ACC112 (cell line): ENCODE measurements at regions not wholly inside any gene's neighbourhood (a gene's known extent, or its start where the extent isn't known, plus 50 kb on each side); places are given as distances from the start of the nearest gene placed in this dataset.
A peak's percentile ranks its signal among the peaks of the same experiment; 100 is the strongest.

Experiments
- H2AFZ ChIP-seq: fragments of 200-600 bp; sonication (generic); one replicate; pipeline ENCODE4 v1.6.0; 2017; ENCODE audit warnings: antibody characterized with exemption, low read length; ENCODE audit not compliant: unreplicated experiment
- H3K27ac ChIP-seq: fragments of 200-600 bp; sonication (generic); 2 replicates; pipeline ENCODE4 v1.5.1; 2014; ENCODE audit warnings: low read depth, mild to moderate bottlenecking, antibody characterized with exemption, low read length, moderate library complexity
- H3K27me3 ChIP-seq: fragments of 200-600 bp; sonication (generic); 2 replicates; pipeline ENCODE4 v1.6.1; 2014; ENCODE audit warnings: mild to moderate bottlenecking, antibody characterized with exemption, low read length, moderate library complexity, mixed read lengths; ENCODE audit not compliant: insufficient read depth
- H3K36me3 ChIP-seq: fragments of 200-600 bp; sonication (generic); 2 replicates; pipeline ENCODE4 v1.6.1; 2016; ENCODE audit warnings: mild to moderate bottlenecking, antibody characterized with exemption, low read length, moderate library complexity, mixed read lengths; ENCODE audit not compliant: insufficient read depth
- H3K4me1 ChIP-seq: fragments of 200-600 bp; sonication (generic); one replicate; pipeline ENCODE4 v1.6.1; 2016; ENCODE audit warnings: low read length, mixed read lengths; ENCODE audit not compliant: insufficient read depth, unreplicated experiment, control insufficient read depth
- H3K4me3 ChIP-seq: fragments of 200-600 bp; sonication (generic); 2 replicates; pipeline ENCODE4 v1.5.1; 2014; ENCODE audit warnings: mild to moderate bottlenecking, low read depth, low read length
- H3K79me2 ChIP-seq: fragments of 200-600 bp; sonication (generic); one replicate; pipeline ENCODE4 v1.6.0; 2016; ENCODE audit warnings: low read length; ENCODE audit not compliant: control insufficient read depth, unreplicated experiment, insufficient read depth

DNA sequence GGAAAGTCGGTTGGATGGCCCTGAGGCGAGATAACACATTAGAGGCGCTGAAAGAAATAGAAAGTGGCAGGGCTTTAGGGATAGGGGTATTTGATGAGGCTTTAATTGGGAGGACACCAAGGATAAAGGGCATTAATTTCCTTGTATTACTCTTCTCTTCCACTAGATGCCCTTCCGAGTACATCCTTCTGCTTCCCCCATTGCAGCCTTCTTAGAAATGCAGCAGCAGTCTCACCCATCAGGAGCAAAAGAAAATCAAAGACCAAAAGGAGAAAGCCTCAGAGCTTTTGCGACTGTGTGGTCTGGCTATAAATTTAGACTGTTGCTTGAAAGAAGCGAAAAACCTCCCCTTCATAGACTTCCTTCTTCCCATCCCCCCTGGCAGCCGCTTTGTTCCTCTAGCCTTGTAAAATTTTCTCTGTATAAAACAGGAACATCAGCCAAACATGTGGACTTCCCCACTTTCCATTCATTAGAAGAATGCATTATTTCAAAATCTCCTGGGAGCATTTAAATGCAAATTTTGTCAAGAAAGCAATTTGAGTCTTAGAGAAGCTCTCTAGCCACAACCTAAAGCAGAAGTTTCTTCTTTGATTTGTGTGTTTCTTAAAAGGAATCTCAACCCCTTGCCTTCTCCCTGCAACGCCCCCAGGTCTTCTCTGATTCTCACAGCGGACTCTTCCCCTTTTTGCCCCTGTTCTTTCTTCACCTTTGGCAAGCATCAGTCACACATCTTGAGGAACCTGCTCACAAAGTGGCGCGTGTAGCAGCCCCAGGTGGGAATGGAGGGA lies 76.6 kb downstream of the NDUFS5 start:
- no peak overlapping the region for H3K4me3 ChIP-seq

DNA sequence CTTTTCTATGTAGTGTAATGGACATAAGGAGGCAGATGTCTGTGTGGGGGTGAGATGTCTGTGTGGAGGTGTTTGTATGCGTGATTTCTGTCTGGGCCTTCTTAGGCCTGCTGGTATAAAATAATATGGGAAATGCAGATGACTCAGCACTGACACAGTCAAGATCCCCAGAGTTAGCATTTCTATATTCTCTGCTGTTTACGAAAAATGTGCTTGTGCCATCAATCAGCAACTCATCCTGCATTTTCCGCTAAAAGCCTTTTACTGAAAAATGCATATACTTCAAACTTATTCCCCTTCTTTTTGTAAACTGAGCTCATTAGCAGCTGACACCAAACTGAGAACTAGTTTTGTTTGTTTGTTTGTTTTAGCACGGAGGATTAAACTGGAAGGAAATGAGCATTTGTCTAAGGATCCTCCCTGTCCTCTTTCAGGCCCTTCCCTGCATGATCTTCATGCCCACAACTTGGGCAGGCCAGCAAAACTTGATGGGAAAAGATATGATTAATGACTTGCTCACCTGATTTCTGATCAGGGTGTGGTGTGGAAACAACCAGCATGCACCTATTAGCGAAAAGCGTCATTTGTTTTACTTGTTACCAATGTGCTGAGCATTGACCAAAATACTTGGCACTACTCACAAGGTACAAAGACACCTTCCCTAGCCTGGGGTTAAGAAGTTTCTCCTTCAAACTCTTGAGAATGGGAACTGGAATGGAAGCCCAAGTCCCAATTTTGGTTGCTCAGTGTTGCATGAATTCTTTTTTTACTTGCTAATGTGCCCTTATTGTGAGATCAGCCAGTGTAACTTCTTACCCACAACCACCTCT lies 77.4 kb downstream of the NDUFS5 start:
- H3K4me3 ChIP-seq = peak overlapping the region; percentile 84
- peak overlapping the region; percentile 55 for H2AFZ ChIP-seq
- peak overlapping the region; percentile 74 for H3K27ac ChIP-seq
- no peaks in the 10 kb centered on the region for H3K36me3 ChIP-seq
- H3K4me1 ChIP-seq = peaks cover 43% of the 10 kb centered on the region
- H3K27me3 ChIP-seq = no peaks in the 10 kb centered on the region
- H3K79me2 ChIP-seq = peaks cover 32% of the 10 kb centered on the region

More for the DNA sequence above, 76.6 kb downstream of the NDUFS5 start:
- H3K27me3 ChIP-seq = no peaks in the 10 kb centered on the region
- peak overlapping the region; percentile 55 for H2AFZ ChIP-seq
- H3K36me3 ChIP-seq = no peaks in the 10 kb centered on the region
- peak overlapping the region; percentile 74 for H3K27ac ChIP-seq
- peaks cover 40% of the 10 kb centered on the region for H3K4me1 ChIP-seq
- H3K79me2 ChIP-seq = peaks cover 24% of the 10 kb centered on the region

DNA sequence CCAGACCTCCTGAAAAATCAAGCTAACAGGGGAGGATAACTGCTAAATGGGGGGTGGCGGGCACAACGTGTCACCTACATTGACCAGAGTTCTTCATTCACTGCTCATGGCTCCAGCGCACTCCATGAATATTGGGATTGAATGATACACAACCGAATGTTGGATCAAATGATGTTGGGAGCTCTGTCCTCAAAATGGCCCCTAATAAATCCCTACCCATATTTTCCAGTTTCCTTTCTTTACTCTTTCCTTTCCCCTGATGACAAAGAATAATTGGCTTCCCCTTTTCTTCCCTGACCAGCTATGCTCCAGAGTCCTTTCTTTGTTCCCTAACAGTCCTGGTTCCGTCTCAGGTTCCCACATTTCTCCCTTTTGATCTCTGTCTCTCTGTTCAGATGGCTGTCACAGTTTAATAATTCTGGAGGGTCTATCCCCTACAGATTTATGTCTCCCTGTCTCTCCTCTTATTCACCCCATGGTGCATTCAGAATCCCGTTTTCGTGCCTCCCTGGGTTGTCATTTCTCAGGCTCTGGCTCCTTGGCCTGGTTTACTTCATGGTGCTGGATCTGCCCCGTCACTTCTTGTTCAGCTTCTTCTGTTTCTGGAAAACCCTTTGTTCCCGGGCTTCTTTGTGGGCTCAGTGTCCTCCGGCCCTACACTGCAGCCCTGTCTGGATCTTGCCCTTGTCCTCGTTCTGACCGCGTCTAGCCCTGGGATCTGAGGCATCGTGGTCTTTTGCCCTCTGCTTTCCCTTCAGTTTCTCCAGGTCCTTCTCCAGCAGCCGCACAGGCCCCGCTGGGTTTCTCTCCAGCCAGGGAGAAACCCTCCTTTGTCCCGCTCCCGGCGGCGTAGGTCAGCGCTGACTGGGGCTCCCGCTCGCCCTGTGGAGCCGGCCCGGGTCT lies 78.3 kb downstream of the NDUFS5 start:
- peak overlapping the region; percentile 74 for H3K27ac ChIP-seq
- peaks cover 45% of the 10 kb centered on the region for H3K4me1 ChIP-seq
- H3K79me2 ChIP-seq = peaks cover 40% of the 10 kb centered on the region
- H3K27me3 ChIP-seq = no peaks in the 10 kb centered on the region
- H3K36me3 ChIP-seq = no peaks in the 10 kb centered on the region
- peak overlapping the region; percentile 84 for H3K4me3 ChIP-seq
- H2AFZ ChIP-seq = peak overlapping the region; percentile 68

DNA sequence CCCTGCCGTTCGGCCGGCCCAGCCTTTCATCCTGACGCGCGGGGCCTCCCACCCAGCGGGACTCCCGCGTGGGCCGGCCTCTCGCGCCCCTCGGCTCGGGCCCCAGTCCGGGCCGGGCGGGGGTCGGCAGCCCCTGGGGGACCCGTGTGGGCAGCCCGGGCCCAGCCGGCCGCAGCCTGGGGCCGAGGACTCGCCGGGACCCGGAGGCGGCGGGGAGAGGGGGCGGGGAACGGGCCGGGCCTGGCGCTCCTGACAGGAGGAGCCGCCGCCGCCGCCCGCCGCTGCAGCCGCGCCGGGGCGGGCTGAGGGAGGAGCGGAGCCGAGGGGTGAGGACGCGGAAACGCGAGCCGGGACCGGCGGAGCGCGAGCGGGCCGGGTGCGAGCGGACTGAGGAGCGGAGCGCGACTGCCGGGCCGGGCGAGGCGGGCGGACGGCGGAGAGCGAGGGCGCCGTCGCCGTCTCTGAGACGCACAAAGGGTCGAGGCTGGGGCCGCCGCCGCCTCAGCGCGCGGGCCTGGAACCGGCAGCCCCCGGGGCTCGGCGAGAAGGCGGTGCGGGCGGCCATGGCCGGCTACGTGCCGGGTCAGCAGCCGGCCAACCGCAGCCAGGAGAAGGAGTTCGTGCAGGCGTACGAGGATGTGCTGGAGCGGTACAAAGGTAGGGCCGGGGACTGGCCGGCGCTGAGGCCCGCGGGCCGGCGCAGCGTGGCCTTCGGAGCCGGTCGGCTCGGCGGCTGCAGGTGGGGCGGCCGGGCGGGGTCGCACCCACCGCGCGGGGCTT lies 79.1 kb downstream of the NDUFS5 start:
- Histone ChIP-seq H2AFZ (peak overlapping the region; percentile 68), H3K4me1 (peaks cover 51% of the 10 kb centered on the region), H3K79me2 (peaks cover 48% of the 10 kb centered on the region), H3K27me3 (no peaks in the 10 kb centered on the region), H3K4me3 (peak overlapping the region; percentile 84), H3K27ac (peak overlapping the region; percentile 74), H3K36me3 (no peaks in the 10 kb centered on the region)

DNA sequence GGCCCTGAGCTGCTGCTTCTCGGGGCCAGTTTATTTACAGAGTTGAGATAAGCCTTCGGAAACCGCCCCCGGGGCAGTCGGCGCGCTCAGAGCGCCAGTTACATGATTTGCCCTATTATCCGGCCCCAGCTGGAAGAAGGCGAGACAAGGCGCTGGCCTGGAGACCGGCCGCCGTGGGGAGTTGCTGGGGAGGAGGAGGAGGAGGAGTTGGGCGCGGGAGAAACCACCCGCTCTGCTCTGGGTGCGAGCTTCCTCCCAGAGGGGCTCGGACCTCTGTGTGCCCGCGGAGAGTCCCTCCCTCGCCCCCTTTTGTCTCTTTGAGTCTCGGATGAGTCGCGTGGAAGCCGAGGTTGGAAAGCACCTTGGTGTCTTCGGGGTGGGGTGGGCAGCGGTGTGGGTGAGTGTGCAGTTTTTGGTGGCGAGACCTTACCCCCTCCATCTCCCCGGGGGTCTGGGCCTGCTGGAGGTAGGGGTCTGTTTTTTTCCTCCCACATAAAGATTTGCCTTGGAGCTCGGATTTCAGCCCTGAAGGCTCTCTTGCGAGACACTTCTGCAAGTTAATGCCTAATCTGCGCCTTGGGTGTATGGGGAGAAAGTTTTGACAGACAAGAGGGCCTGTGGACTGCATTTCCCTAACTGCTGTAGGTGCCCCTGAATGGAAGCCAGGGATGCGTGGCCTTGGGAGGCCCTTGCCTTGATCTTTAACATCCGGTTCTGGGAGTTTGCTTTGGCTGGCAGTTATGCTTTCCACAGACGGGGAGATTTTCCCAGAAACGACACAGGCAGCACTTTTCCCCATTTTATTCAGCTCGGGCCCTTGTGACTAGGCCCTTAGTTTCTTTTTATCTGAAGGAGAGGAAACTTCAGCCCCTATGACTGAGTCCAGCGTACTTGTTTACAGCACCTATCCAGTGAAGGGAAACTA lies 80.0 kb downstream of the NDUFS5 start:
- peaks cover 53% of the 10 kb centered on the region for H3K79me2 ChIP-seq
- peak overlapping the region; percentile 74 for H3K27ac ChIP-seq
- no peaks in the 10 kb centered on the region for H3K36me3 ChIP-seq
- peaks cover 60% of the 10 kb centered on the region for H3K4me1 ChIP-seq
- H3K27me3 ChIP-seq = no peaks in the 10 kb centered on the region
- H2AFZ ChIP-seq = peak overlapping the region; percentile 68
- H3K4me3 ChIP-seq = peak overlapping the region; percentile 84

DNA sequence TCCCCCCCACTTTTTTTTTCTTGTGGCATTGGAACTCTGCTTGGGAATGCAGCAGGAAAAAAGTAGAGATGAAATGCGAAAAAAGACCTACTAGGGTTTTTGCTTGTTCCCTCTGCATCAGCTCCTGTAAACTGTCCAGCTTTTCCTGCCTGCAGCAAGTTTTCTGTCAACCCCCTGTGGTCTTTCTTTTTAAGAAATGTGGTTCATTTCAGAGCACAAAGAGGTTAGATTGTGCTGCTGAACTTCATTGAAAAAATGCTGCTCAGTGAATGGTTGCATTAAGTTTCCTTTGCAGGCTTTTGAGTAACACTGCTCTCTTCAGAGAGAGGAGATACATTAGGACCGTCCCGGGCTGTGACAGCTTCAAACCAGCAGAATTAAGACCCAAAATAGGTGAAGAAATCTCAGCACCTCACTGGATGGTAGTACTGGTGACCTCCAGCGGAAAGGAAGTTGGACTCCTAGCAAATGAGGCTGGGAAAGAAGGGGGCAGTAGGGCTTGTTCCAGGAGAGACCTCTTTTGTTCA lies 80.7 kb downstream of the NDUFS5 start:
- no peaks in the 10 kb centered on the region for H3K36me3 ChIP-seq
- no peaks in the 10 kb centered on the region for H3K27me3 ChIP-seq
- peaks cover 57% of the 10 kb centered on the region for H3K79me2 ChIP-seq
- H3K27ac ChIP-seq = peak overlapping the region; percentile 74
- H3K4me3 ChIP-seq = peak overlapping the region; percentile 84
- no peak overlapping the region for H2AFZ ChIP-seq
- H3K4me1 ChIP-seq = peaks cover 60% of the 10 kb centered on the region

DNA sequence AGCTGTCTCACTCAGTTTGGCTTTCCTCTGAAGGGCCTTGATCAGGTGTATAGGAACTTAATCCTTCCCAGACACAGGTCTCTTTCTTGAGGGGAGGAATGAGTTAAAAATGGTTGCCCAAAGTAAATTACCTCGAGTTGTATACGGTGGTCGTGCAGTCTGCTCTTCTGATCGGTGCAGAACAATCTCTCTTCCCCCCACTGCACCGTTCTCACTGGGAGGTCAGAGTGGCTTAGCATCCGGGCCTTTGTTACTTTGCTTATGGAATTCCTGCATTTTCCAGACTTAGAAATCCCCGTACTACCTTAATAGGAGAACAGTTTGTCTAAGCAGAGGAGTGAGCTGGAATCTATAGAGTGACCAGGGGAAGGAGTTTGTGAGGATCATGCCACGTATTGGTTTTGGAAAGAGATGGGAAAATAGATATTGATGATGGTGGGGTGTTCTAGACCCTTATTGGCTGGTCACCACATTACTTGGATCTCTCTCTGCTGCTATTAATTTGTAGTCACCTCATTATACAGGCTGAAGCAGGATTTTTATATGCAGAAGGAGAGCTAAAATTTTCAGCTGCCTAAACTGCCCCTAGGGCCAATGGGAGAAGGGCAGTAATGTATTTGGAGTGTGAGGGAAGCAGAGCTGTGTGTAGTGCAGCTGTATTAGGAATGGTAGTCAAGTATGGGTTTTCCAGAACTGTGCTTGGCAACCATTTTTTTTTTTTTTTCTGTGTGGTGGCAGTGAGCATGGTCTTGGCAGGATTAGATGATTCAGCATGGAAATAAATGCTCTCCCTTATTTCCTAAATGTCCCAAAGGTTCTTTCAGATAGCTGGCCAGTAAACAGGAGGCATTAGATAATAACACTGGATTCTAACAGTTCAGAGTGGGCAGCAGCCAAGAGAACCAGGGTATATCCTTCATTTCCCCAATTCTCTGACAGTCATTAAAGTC lies 81.5 kb downstream of the NDUFS5 start:
- Histone ChIP-seq H3K27ac (peak overlapping the region; percentile 74; the same call in 1 of the 2 replicates), H3K4me3 (peak overlapping the region; percentile 84), H3K4me1 (peaks cover 56% of the 10 kb centered on the region), H2AFZ (no peak overlapping the region), H3K79me2 (peaks cover 61% of the 10 kb centered on the region), H3K36me3 (no peaks in the 10 kb centered on the region), H3K27me3 (no peaks in the 10 kb centered on the region)

DNA sequence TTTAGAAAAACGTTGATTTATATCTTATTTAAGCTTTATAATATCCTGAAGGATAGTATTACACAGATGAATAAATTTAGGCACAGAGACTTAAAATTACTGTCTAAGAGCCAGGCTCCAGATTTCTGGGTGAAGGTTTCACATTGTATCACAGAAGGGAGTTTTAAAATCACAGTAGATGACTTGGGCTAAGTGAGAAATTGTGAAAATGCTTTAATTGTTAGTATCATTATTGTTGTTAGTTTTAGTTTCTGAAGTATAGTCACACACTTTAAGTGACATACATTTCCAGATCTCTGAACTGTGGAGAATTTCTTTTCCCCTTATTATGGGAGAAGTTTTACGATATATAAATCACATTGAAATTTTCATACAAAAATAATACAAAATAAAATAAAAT lies 83.5 kb downstream of the NDUFS5 start:
- peaks cover 42% of the 10 kb centered on the region for H3K4me1 ChIP-seq
- H3K79me2 ChIP-seq = peaks cover 77% of the 10 kb centered on the region
- no peak overlapping the region for H2AFZ ChIP-seq
- H3K36me3 ChIP-seq = no peaks in the 10 kb centered on the region
- peak overlapping the region; percentile 93 for H3K27ac ChIP-seq
- H3K27me3 ChIP-seq = no peaks in the 10 kb centered on the region
- H3K4me3 ChIP-seq = no peak overlapping the region
